Transverse colon (tissue), 4 donors: ENCODE measurements at regions not wholly inside any gene's neighbourhood (a gene's known extent, or its start where the extent isn't known, plus 50 kb on each side); places are given as distances from the start of the nearest gene placed in this dataset.

Experiments
- CTCF ChIP-seq, 5 experiments: fragments of 200-600 bp in 3 of 5; fragments of 450-650 bp in 2 of 5; sonication (generic) in 3 of 5; IDR thresholded peaks; 1 replicate in 2 of 5; 2 replicates in 3 of 5; pipeline ENCODE4 v1.5.1; 2016 to 2017; ENCODE audit warnings: antibody characterized with exemption in 5 of 5, inconsistent platforms in 3 of 5, mild to moderate bottlenecking in 2 of 5, moderate library complexity in 1 of 5
- EP300 ChIP-seq: sonication (generic); formaldehyde crosslinking; IDR thresholded peaks from one replicate; pipeline ENCODE4 v1.6.1; 2017; ENCODE audit warnings: antibody characterized with exemption, low read depth
- POLR2AphosphoS5 ChIP-seq, 3 donors: sonication (generic); formaldehyde crosslinking; IDR thresholded peaks; one replicate each; pipeline ENCODE4 v1.6.1; 2016; ENCODE audit warnings: antibody characterized with exemption in 3 of 3

GRCh38 chr11:12319461-12319951 is 57.9 kb upstream of the PARVA start:
- TF ChIP-seq EP300 (no peak), POLR2AphosphoS5 (IDR thresholded peaks at IDR 0.05) (no peak), CTCF (IDR thresholded peaks at IDR 0.05) (no peak)
